Aorta (tissue), 5 donors: ENCODE measurements at regions not wholly inside any gene's neighbourhood (a gene's known extent, or its start where the extent isn't known, plus 50 kb on each side); places are given as distances from the start of the nearest gene placed in this dataset.
A peak's percentile ranks its signal among the peaks of the same experiment; 100 is the strongest.

Source experiments
- ATAC-seq: fragments of 200-7000 bp; cut with Tn5 transposase; one replicate; pipeline ENCODE4 v1.9.1; 2022; ENCODE audit warnings: moderate library complexity; ENCODE audit not compliant: low FRiP score
- DNase-seq, 2 donors: peaks; one replicate each; pipeline ENCODE4 v3.0.0-alpha.2; 2020
- H3K27ac ChIP-seq, 2 donors: one replicate each; pipeline ENCODE4 v1.5.1; 2013; ENCODE audit warnings: low read length in 2 of 2, mild to moderate bottlenecking in 2 of 2, moderate library complexity in 2 of 2, control low read depth in 1 of 2, inconsistent platforms in 1 of 2, low read depth in 1 of 2
- H3K27me3 ChIP-seq, 2 donors: one replicate each; pipeline ENCODE4 v1.6.1; 2013; ENCODE audit warnings: control low read depth in 1 of 2, low read length in 1 of 2, mild to moderate bottlenecking in 1 of 2, moderate library complexity in 1 of 2; ENCODE audit not compliant: insufficient read depth in 2 of 2, control insufficient read depth in 1 of 2
- H3K36me3 ChIP-seq, 2 donors: one replicate each; pipeline ENCODE4 v1.6.1; 2013; ENCODE audit warnings: control low read depth in 1 of 2, low read length in 1 of 2, mild to moderate bottlenecking in 1 of 2; ENCODE audit not compliant: insufficient read depth in 2 of 2, control insufficient read depth in 1 of 2
- H3K4me1 ChIP-seq, 2 donors: one replicate each; pipeline ENCODE4 v1.6.1; 2013; ENCODE audit warnings: low read length in 2 of 2, control low read depth in 1 of 2, mild to moderate bottlenecking in 1 of 2, moderate library complexity in 1 of 2; ENCODE audit not compliant: insufficient read depth in 2 of 2, control insufficient read depth in 1 of 2
- H3K4me3 ChIP-seq, 2 donors: one replicate each; pipeline ENCODE4 v1.5.1; 2013; ENCODE audit warnings: low read length in 2 of 2, control low read depth in 1 of 2, mild to moderate bottlenecking in 1 of 2
- H3K9me3 ChIP-seq: one replicate; pipeline ENCODE4 v1.6.1; 2013; ENCODE audit warnings: mild to moderate bottlenecking, low read length; ENCODE audit not compliant: control insufficient read depth
- WGBS, 2 donors: extraction: QIAGEN DNeasy Blood & Tissue Kit; methylation state at CpG; one replicate each; pipeline ENCODE4 v1.1.7; 2013; 5-methylcytosine and 5-hydroxymethylcytosine counted together
- intact Hi-C, 2 donors: fragments of 100-400 bp; cut with DNase I; formaldehyde crosslinking; loops; one replicate each; pipeline versions ENCODE4 v1.14.2 to v1.15.0; 2022
- donor health status: healthy with polysubstance abuse.
- donor health status: Bipolar disorder and iron deficiency.
- donor health status: DM: no; HTN: no; CAD: no.
- donor health status: DM: no; HTN: no; CAD: no.
- donor health status: DM: yes; HTN: yes; CAD: no.

GRCh38 chr22:27122574-27122973, 465.2 kb downstream of the MIAT start:
- Histone ChIP-seq H3K27ac (no peak overlapping the region), H3K9me3 (peaks cover 1% of the 10 kb centered on the region), H3K27me3 (no peaks in the 10 kb centered on the region), H3K4me3 (no peak overlapping the region), H3K36me3 (no peaks in the 10 kb centered on the region), H3K4me1 (no peaks in the 10 kb centered on the region)
- ATAC-seq (no peak), DNase-seq (no peak)
- WGBS, 2 donors: 93 to 96% methylated on average over 11 of the region's 11 CpGs
- intact Hi-C loops: no loop called here

GRCh38 chr22:27123880-27124279, 466.5 kb downstream of the MIAT start:
- no peaks in the 10 kb centered on the region for H3K36me3 ChIP-seq
- 80 to 96% methylated on average over 1 of the region's 1 CpG for WGBS, 2 donors
- no peaks in the 10 kb centered on the region for H3K27me3 ChIP-seq
- ATAC-seq: no peak
- no peaks in the 10 kb centered on the region for H3K4me1 ChIP-seq
- peaks cover 1% of the 10 kb centered on the region for H3K9me3 ChIP-seq
- DNase-seq: no peak
- intact Hi-C loops: no loop called here
- H3K4me3 ChIP-seq: no peak overlapping the region
- peak overlapping the region in 1 of 2 donors; percentile 14 for H3K27ac ChIP-seq

GRCh38 chr22:27124351-27124966, 467.1 kb downstream of the MIAT start:
- intact Hi-C loops: no loop called here
- DNase-seq: peak in 1 of 2 donors; percentile 78
- ATAC-seq: peak; percentile 70
- H3K4me3 ChIP-seq: no peak overlapping the region
- H3K27me3 ChIP-seq: no peaks in the 10 kb centered on the region
- no peaks in the 10 kb centered on the region for H3K4me1 ChIP-seq
- no peaks in the 10 kb centered on the region for H3K36me3 ChIP-seq
- no peaks in the 10 kb centered on the region for H3K9me3 ChIP-seq
- 9% methylated on average over 16 of the region's 16 CpGs for WGBS, 2 donors
- H3K27ac ChIP-seq: peak overlapping the region in 1 of 2 donors; percentile 46

GRCh38 chr22:27125539-27125938, 468.2 kb downstream of the MIAT start:
- no peak for ATAC-seq
- intact Hi-C loops: no loop called here

GRCh38 chr22:27127911-27128310, 470.5 kb downstream of the MIAT start:
- DNase-seq: no peak
- 91 to 95% methylated on average over 5 of the region's 5 CpGs for WGBS, 2 donors

More at GRCh38 chr22:27125539-27125938, 468.2 kb downstream of the MIAT start:
- no peak for DNase-seq
- no peak overlapping the region for H3K27ac ChIP-seq
- H3K36me3 ChIP-seq: no peaks in the 10 kb centered on the region
- no peaks in the 10 kb centered on the region for H3K4me1 ChIP-seq
- H3K4me3 ChIP-seq: no peak overlapping the region
- no peaks in the 10 kb centered on the region for H3K9me3 ChIP-seq
- WGBS, 2 donors: 93 to 97% methylated on average over 3 of the region's 3 CpGs
- H3K27me3 ChIP-seq: no peaks in the 10 kb centered on the region

GRCh38 chr22:27128461-27129085, 471.2 kb downstream of the MIAT start:
- intact Hi-C loops: no loop called here
- WGBS, 2 donors: 52 to 55% methylated on average over 9 of the region's 9 CpGs
- Histone ChIP-seq H3K4me3 (no peak overlapping the region), H3K36me3 (no peaks in the 10 kb centered on the region), H3K27ac (no peak overlapping the region), H3K9me3 (no peaks in the 10 kb centered on the region), H3K27me3 (no peaks in the 10 kb centered on the region), H3K4me1 (no peaks in the 10 kb centered on the region)
- DNase-seq: peak in 1 of 2 donors; percentile 64
- no peak for ATAC-seq

More at GRCh38 chr22:27127911-27128310, 470.5 kb downstream of the MIAT start:
- intact Hi-C loops: no loop called here
- no peaks in the 10 kb centered on the region for H3K4me1 ChIP-seq
- H3K27me3 ChIP-seq: no peaks in the 10 kb centered on the region
- H3K9me3 ChIP-seq: no peaks in the 10 kb centered on the region
- no peak overlapping the region for H3K27ac ChIP-seq
- no peaks in the 10 kb centered on the region for H3K36me3 ChIP-seq
- no peak overlapping the region for H3K4me3 ChIP-seq
- ATAC-seq: no peak

- 88 to 89% methylated on average over 2 of the region's 2 CpGs for WGBS, 2 donors
- H3K27ac ChIP-seq: no peak overlapping the region
- no peaks in the 10 kb centered on the region for H3K36me3 ChIP-seq
- no peak for DNase-seq
- intact Hi-C loops: no loop called here
- no peaks in the 10 kb centered on the region for H3K9me3 ChIP-seq
- H3K27me3 ChIP-seq: no peaks in the 10 kb centered on the region
- H3K4me3 ChIP-seq: no peak overlapping the region
- no peak for ATAC-seq
- no peaks in the 10 kb centered on the region for H3K4me1 ChIP-seq
These were observed 471.9 kb downstream of the MIAT start for GRCh38 chr22:27129266-27129665.

- Histone ChIP-seq H3K4me1 (no peaks in the 10 kb centered on the region), H3K4me3 (no peak overlapping the region), H3K9me3 (no peaks in the 10 kb centered on the region), H3K27me3 (no peaks in the 10 kb centered on the region), H3K27ac (no peak overlapping the region), H3K36me3 (no peaks in the 10 kb centered on the region)
- DNase-seq (no peak), ATAC-seq (no peak)
- 77 to 83% methylated on average over 4 of the region's 4 CpGs for WGBS, 2 donors
- intact Hi-C loops: no loop called here
These were observed 473.5 kb downstream of the MIAT start for GRCh38 chr22:27130906-27131305.

- no peak overlapping the region for H3K27ac ChIP-seq
- no peaks in the 10 kb centered on the region for H3K4me1 ChIP-seq
- no peak for DNase-seq
- intact Hi-C loops: no loop called here
- H3K9me3 ChIP-seq: no peaks in the 10 kb centered on the region
- ATAC-seq: no peak
- no peak overlapping the region for H3K4me3 ChIP-seq
- no peaks in the 10 kb centered on the region for H3K27me3 ChIP-seq
- H3K36me3 ChIP-seq: no peaks in the 10 kb centered on the region
- WGBS, 2 donors: 80 to 82% methylated on average over 4 of the region's 4 CpGs
These were observed 474.0 kb downstream of the MIAT start for GRCh38 chr22:27131346-27131745.
